SK-N-SH (cell line): ENCODE measurements at regions not wholly inside any gene's neighbourhood (a gene's known extent, or its start where the extent isn't known, plus 50 kb on each side); places are given as distances from the start of the nearest gene placed in this dataset.

ENCODE experiments used
- CTCF ChIA-PET: fragments of 300-600, 350-600 bp; formaldehyde crosslinking; extraction: SDS; loops from one replicate; lab custom pipeline; 2021; lab: Yijun Ruan, JAX
- POLR2A ChIA-PET: fragments of 350-600 bp; sonication (Branson Sonifier 250); formaldehyde crosslinking; extraction: SDS; loops from one replicate; lab custom pipeline; 2020; ENCODE audit warnings: antibody characterized with exemption, inconsistent platforms; lab: Yijun Ruan, JAX
- DNase-seq: peaks from one replicate; pipeline ENCODE4 v3.0.0; 2012
- H2AFZ ChIP-seq: fragments of 200-600 bp; sonication (generic); 2 replicates; pipeline ENCODE4 v1.8.1; 2016; ENCODE audit warnings: antibody characterized with exemption, mild to moderate bottlenecking, low read depth
- H3F3A ChIP-seq: fragments of 200-600 bp; sonication (generic); replicated peaks from 2 replicates; pipeline ENCODE3; 2016; ENCODE audit warnings: antibody characterized with exemption, mild to moderate bottlenecking; ENCODE audit not compliant: insufficient read depth
- H3K27ac ChIP-seq, 2 experiments: fragments of 200-500 bp in 1 of 2; fragments of 200-600 bp in 1 of 2; sonication (Bioruptor generic) in 1 of 2; sonication (generic), shearing (Covaris generic) in 1 of 2; 2 replicates each; pipeline versions ENCODE4 v1.5.1 to v1.6.1; 2014 to 2016; ENCODE audit warnings: low read depth in 2 of 2, inconsistent platforms in 1 of 2, low read length in 1 of 2, mild to moderate bottlenecking in 1 of 2, mixed read lengths in 1 of 2
- H3K27me3 ChIP-seq: fragments of 200-600 bp; sonication (generic), shearing (Covaris generic); 2 replicates; pipeline ENCODE4 v1.6.1; 2016; ENCODE audit warnings: mixed run types; ENCODE audit not compliant: insufficient read depth
- H3K36me3 ChIP-seq, 2 experiments: fragments of 200-500 bp in 1 of 2; fragments of 200-600 bp in 1 of 2; sonication (Bioruptor generic) in 1 of 2; sonication (generic) in 1 of 2; replicated peaks in 1 of 2; 2 replicates each; pipeline versions ENCODE3 to v1.5.1; 2014 to 2016; ENCODE audit warnings: low read length in 1 of 2, mild to moderate bottlenecking in 1 of 2; ENCODE audit not compliant: insufficient read depth in 2 of 2, control insufficient read depth in 1 of 2
- H3K4me1 ChIP-seq, 2 experiments: fragments of 200-500 bp in 1 of 2; fragments of 200-600 bp in 1 of 2; sonication (Bioruptor generic) in 1 of 2; sonication (generic), shearing (Covaris generic) in 1 of 2; 2 replicates each; pipeline versions ENCODE4 v1.5.1 to v1.6.1; 2014 to 2016; ENCODE audit warnings: low read depth in 1 of 2, low read length in 1 of 2, mixed run types in 1 of 2; ENCODE audit not compliant: insufficient read depth in 2 of 2, control insufficient read depth in 1 of 2
- H3K4me2 ChIP-seq: fragments of 200-600 bp; sonication (generic), shearing (Covaris generic); 2 replicates; pipeline ENCODE4 v1.6.1; 2017; ENCODE audit warnings: mixed run types
- H3K4me3 ChIP-seq, 2 experiments: fragments of 200-500 bp in 1 of 2; fragments of 200-600 bp in 1 of 2; sonication (Bioruptor generic) in 1 of 2; sonication (generic), shearing (Covaris generic) in 1 of 2; 2 replicates each; pipeline versions ENCODE4 v1.5.1 to v1.8.1; 2014 to 2016; ENCODE audit warnings: low read depth in 2 of 2, inconsistent platforms in 1 of 2, low read length in 1 of 2, mild to moderate bottlenecking in 1 of 2, mixed read lengths in 1 of 2, moderate library complexity in 1 of 2
- H3K79me2 ChIP-seq: fragments of 200-600 bp; sonication (generic); 2 replicates; pipeline ENCODE4 v1.8.1; 2017; ENCODE audit warnings: mild to moderate bottlenecking; ENCODE audit not compliant: insufficient read depth
- H3K9ac ChIP-seq: fragments of 200-600 bp; sonication (generic); 2 replicates; pipeline ENCODE4 v1.6.1; 2017; ENCODE audit warnings: mixed run types
- H3K9me2 ChIP-seq: fragments of 200-600 bp; sonication (generic); 2 replicates; pipeline ENCODE4 v1.6.1; 2017; ENCODE audit warnings: mixed run types
- H3K9me3 ChIP-seq: fragments of 200-600 bp; sonication (generic); 2 replicates; pipeline ENCODE4 v1.6.1; 2017; ENCODE audit warnings: mixed run types, mild to moderate bottlenecking, moderate library complexity
- H4K20me1 ChIP-seq: fragments of 200-600 bp; sonication (generic); 2 replicates; pipeline ENCODE4 v1.6.1; 2017; ENCODE audit warnings: mild to moderate bottlenecking, mixed run types; ENCODE audit not compliant: insufficient read depth
- CHD2 ChIP-seq: fragments of 150-350 bp; IDR thresholded peaks from 2 replicates; pipeline ENCODE4 v1.6.1; 2018; ENCODE audit warnings: low read length; ENCODE audit not compliant: partially characterized antibody
- EP300 ChIP-seq, 2 experiments: IDR thresholded peaks; 2 replicates each; pipeline versions ENCODE4 v1.4.0 to v1.6.1; 2012; ENCODE audit warnings: borderline replicate concordance in 1 of 2, low read depth in 1 of 2, low read length in 1 of 2
- GABPA ChIP-seq: IDR thresholded peaks from 2 replicates; pipeline ENCODE4 v1.4.0; 2012; ENCODE audit warnings: low read depth, mild to moderate bottlenecking
- GATA2 ChIP-seq: sonication (generic); formaldehyde crosslinking; IDR thresholded peaks from 2 replicates; pipeline ENCODE4 v1.5.0; 2020; ENCODE audit warnings: mild to moderate bottlenecking, missing genetic modification reagents
- MEF2A ChIP-seq: IDR thresholded peaks from 2 replicates; pipeline ENCODE4 v1.4.0; 2012; ENCODE audit warnings: low read depth, borderline replicate concordance
- RXRA ChIP-seq: IDR thresholded peaks from 2 replicates; pipeline ENCODE4 v1.4.0; 2012; ENCODE audit warnings: low read depth, mild to moderate bottlenecking, borderline replicate concordance
- SMC3 ChIP-seq: IDR thresholded peaks from 2 replicates; pipeline ENCODE4 v1.6.1; 2012; ENCODE audit warnings: low read depth, low read length, improper control_type of control experiment
- WGBS: methylation state at CpG from one replicate; pipeline ENCODE4 v1.1.6; 2017; ENCODE audit warnings: low lambda C conversion rate; 5-methylcytosine and 5-hydroxymethylcytosine counted together
- TF ChIP-seq, protein P1 (sequence below): IDR thresholded peaks from 2 replicates; pipeline ENCODE4 v1.6.1; 2012; ENCODE audit warnings: mild to moderate bottlenecking, low read depth, low read length, moderate library complexity

DNA sequence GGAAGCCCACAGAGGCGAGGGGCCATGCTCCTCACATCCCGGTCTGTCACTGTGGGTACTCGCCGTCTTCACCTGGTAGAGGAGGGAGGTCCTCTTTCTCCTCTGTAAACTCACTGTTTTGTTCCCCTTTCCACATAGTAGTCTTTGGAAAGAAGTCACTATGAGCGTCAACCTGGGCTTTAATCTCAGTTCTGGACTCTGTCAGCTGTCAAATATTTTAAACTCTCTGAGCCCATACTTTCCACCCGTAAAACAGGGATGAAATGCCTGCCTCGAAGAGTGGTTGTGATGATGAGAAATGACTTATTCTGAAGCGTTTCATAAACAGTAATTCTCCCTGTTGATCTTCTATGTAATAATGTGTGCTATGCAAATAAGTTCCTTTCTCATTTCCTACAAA, 547.1 kb upstream of the SOX11 start:
- CTCF ChIA-PET: no interaction called here
- H3K27me3 ChIP-seq: no peaks in the 10 kb centered on the region
- H4K20me1 ChIP-seq: no peaks in the 10 kb centered on the region
- WGBS: 38% methylated on average over 8 of the region's 8 CpGs
- no peak for DNase-seq
- H3K27ac ChIP-seq: no peak overlapping the region
- no peak for TF ChIP-seq RXRA
- no peak for TF ChIP-seq GABPA
- TF ChIP-seq, protein P1, sequence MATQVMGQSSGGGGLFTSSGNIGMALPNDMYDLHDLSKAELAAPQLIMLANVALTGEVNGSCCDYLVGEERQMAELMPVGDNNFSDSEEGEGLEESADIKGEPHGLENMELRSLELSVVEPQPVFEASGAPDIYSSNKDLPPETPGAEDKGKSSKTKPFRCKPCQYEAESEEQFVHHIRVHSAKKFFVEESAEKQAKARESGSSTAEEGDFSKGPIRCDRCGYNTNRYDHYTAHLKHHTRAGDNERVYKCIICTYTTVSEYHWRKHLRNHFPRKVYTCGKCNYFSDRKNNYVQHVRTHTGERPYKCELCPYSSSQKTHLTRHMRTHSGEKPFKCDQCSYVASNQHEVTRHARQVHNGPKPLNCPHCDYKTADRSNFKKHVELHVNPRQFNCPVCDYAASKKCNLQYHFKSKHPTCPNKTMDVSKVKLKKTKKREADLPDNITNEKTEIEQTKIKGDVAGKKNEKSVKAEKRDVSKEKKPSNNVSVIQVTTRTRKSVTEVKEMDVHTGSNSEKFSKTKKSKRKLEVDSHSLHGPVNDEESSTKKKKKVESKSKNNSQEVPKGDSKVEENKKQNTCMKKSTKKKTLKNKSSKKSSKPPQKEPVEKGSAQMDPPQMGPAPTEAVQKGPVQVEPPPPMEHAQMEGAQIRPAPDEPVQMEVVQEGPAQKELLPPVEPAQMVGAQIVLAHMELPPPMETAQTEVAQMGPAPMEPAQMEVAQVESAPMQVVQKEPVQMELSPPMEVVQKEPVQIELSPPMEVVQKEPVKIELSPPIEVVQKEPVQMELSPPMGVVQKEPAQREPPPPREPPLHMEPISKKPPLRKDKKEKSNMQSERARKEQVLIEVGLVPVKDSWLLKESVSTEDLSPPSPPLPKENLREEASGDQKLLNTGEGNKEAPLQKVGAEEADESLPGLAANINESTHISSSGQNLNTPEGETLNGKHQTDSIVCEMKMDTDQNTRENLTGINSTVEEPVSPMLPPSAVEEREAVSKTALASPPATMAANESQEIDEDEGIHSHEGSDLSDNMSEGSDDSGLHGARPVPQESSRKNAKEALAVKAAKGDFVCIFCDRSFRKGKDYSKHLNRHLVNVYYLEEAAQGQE: no peak
- no peak for TF ChIP-seq MEF2A
- TF ChIP-seq SMC3: no peak
- TF ChIP-seq GATA2 (CRISPR knock-in tag): no peak
- no peak for TF ChIP-seq EP300 (IDR thresholded peaks at IDR 0.05; ENCODE audit: borderline replicate concordance in 1 of 2, low read depth in 1 of 2, low read length in 1 of 2)
- no peak for TF ChIP-seq CHD2
- TF ChIP-seq, all 33 proteins: peak for 0
- Histone ChIP-seq H3K9ac (no peak overlapping the region), H2AFZ (no peak overlapping the region), H3F3A (no peaks in the 10 kb centered on the region), H3K79me2 (no peaks in the 10 kb centered on the region), H3K36me3 (no peaks in the 10 kb centered on the region), H3K4me3 (no peak overlapping the region), H3K4me1 (no peaks in the 10 kb centered on the region), H3K9me3 (no peaks in the 10 kb centered on the region), H3K4me2 (no peak overlapping the region), H3K9me2 (no peaks in the 10 kb centered on the region)
- POLR2A ChIA-PET: no interaction called here

DNA sequence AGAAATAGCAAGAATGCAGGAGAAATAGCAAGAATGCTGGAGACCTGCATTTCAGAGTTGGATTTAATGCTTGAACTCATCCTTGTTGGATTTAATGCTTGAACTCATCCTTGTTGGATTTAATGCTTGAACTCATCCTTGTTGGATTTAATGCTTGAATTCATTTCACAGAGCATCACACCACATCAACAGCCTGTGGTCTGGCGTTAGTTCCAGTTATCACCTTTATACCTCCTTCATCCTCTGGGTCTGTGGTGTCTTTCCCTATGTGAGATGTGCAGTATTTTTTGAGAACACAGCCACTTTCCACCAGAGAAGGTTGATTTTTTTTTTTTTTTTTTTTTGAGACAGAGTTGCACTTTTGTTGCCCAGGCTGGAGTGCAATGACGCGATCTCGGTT, 546.4 kb upstream of the SOX11 start:
- ChIA-PET CTCF (no interaction called here), POLR2A (no interaction called here)
- WGBS: 61% methylated on average over 4 of the region's 4 CpGs

More for the DNA sequence above, 546.4 kb upstream of the SOX11 start:
- Histone ChIP-seq H4K20me1 (no peaks in the 10 kb centered on the region), H3K36me3 (no peaks in the 10 kb centered on the region), H2AFZ (no peak overlapping the region), H3K9me2 (no peaks in the 10 kb centered on the region), H3K79me2 (no peaks in the 10 kb centered on the region), H3K27me3 (no peaks in the 10 kb centered on the region), H3F3A (no peaks in the 10 kb centered on the region), H3K4me2 (no peak overlapping the region), H3K9ac (no peak overlapping the region), H3K9me3 (no peaks in the 10 kb centered on the region), H3K4me3 (no peak overlapping the region), H3K4me1 (no peaks in the 10 kb centered on the region), H3K27ac (no peak overlapping the region)
- no peak for TF ChIP-seq GABPA
- DNase-seq: no peak
